IMR-90 (cell line): ENCODE measurements at regions not wholly inside any gene's neighbourhood (a gene's known extent, or its start where the extent isn't known, plus 50 kb on each side); places are given as distances from the start of the nearest gene placed in this dataset.

Experiments
- ATAC-seq: fragments of 200-7000 bp; cut with Tn5 transposase; 2 replicates; pipeline ENCODE4 v1.9.1; 2020; ENCODE audit warnings: low read depth, mild to moderate bottlenecking, moderate library complexity
- BruUV-seq: library from RNA; stranded (reverse); fragments of 400-500 nt; replicated peaks from 2 replicates; lab custom pipeline; 2021; lab: Mats Ljungman, UMichigan
- CTCF ChIA-PET: fragments of 300-600 bp; formaldehyde crosslinking; extraction: SDS; loops from one replicate; lab custom pipeline; 2021; ENCODE audit warnings: antibody characterized with exemption; lab: Yijun Ruan, JAX
- POLR2A ChIA-PET: fragments of 300-600 bp; sonication (Branson Sonifier 250); formaldehyde crosslinking; loops from one replicate; lab custom pipeline; 2022; ENCODE audit warnings: antibody characterized with exemption; ENCODE audit not compliant: unreplicated experiment; lab: Charles Lee
- DNase-seq: peaks from one replicate; pipeline ENCODE4 v3.0.0; 2013
- H2AFZ ChIP-seq: replicated peaks from 2 replicates; pipeline ENCODE3; 2013; ENCODE audit warnings: low read length, mild to moderate bottlenecking; ENCODE audit not compliant: poor library complexity
- H2AK5ac ChIP-seq: 2 replicates; pipeline ENCODE4 v1.6.1; 2013; ENCODE audit warnings: low read depth, low read length, inconsistent platforms
- H2AK9ac ChIP-seq: replicated peaks from 2 replicates; pipeline ENCODE3; 2013; ENCODE audit warnings: mild to moderate bottlenecking, low read depth, low read length, moderate library complexity; ENCODE audit not compliant: poor library complexity
- H2BK120ac ChIP-seq: 2 replicates; pipeline ENCODE4 v1.6.1; 2013; ENCODE audit warnings: low read depth, low read length, inconsistent platforms
- H2BK15ac ChIP-seq: 3 replicates; pipeline ENCODE4 v1.6.1; 2013; ENCODE audit warnings: low read depth, low read length, inconsistent platforms
- H2BK20ac ChIP-seq: 2 replicates; pipeline ENCODE4 v1.6.1; 2013; ENCODE audit warnings: low read depth, mild to moderate bottlenecking, inconsistent platforms, low read length, moderate library complexity
- H2BK5ac ChIP-seq: 2 replicates; pipeline ENCODE4 v1.6.1; 2013; ENCODE audit warnings: mild to moderate bottlenecking, low read depth, low read length, inconsistent platforms; ENCODE audit not compliant: poor library complexity, severe bottlenecking
- H3K14ac ChIP-seq: replicated peaks from 2 replicates; pipeline ENCODE4 v1.6.1; 2013; ENCODE audit warnings: low read depth, low read length, inconsistent platforms
- H3K18ac ChIP-seq: 2 replicates; pipeline ENCODE4 v1.6.1; 2013; ENCODE audit warnings: low read depth, low read length, control low read depth
- H3K23ac ChIP-seq: 2 replicates; pipeline ENCODE4 v1.6.1; 2013; ENCODE audit warnings: low read depth, low read length, inconsistent platforms
- H3K27ac ChIP-seq: 2 replicates; pipeline ENCODE4 v1.5.1; 2013; ENCODE audit warnings: mild to moderate bottlenecking, control low read depth, low read length; ENCODE audit not compliant: insufficient read depth
- H3K27me3 ChIP-seq: 2 replicates; pipeline ENCODE4 v1.6.1; 2013; ENCODE audit warnings: low read length; ENCODE audit not compliant: control insufficient read depth, insufficient read depth
- H3K36me3 ChIP-seq: 2 replicates; pipeline ENCODE4 v1.6.1; 2013; ENCODE audit warnings: low read length, mixed read lengths; ENCODE audit not compliant: control insufficient read depth, insufficient read depth
- H3K4ac ChIP-seq: 2 replicates; pipeline ENCODE4 v1.6.1; 2013; ENCODE audit warnings: low read depth, low read length, inconsistent platforms
- H3K4me1 ChIP-seq: 2 replicates; pipeline ENCODE4 v1.6.1; 2013; ENCODE audit warnings: low read length, mixed read lengths; ENCODE audit not compliant: control insufficient read depth, insufficient read depth
- H3K4me2 ChIP-seq: 2 replicates; pipeline ENCODE4 v1.6.1; 2013; ENCODE audit warnings: low read depth, mild to moderate bottlenecking, control low read depth, low read length, moderate library complexity
- H3K4me3 ChIP-seq: 2 replicates; pipeline ENCODE4 v1.5.1; 2013; ENCODE audit warnings: low read depth, mild to moderate bottlenecking, control low read depth, low read length, moderate library complexity; ENCODE audit not compliant: insufficient read depth
- H3K56ac ChIP-seq: 2 replicates; pipeline ENCODE4 v1.6.1; 2013; ENCODE audit warnings: low read length, inconsistent platforms; ENCODE audit not compliant: insufficient read depth; ENCODE audit errors: extremely low read depth
- H3K79me1 ChIP-seq, 2 experiments: 2 replicates each; pipeline ENCODE4 v1.6.1; 2013; ENCODE audit warnings: low read length in 2 of 2, inconsistent platforms in 1 of 2, low read depth in 1 of 2
- H3K9ac ChIP-seq: 2 replicates; pipeline ENCODE4 v1.6.1; 2013; ENCODE audit warnings: low read depth, low read length, control low read depth
- H3K9me1 ChIP-seq: 2 replicates; pipeline ENCODE4 v1.6.1; 2013; ENCODE audit warnings: low read length, inconsistent platforms; ENCODE audit not compliant: insufficient read depth
- H3K9me3 ChIP-seq: 2 replicates; pipeline ENCODE4 v1.6.1; 2013; ENCODE audit warnings: low read length; ENCODE audit not compliant: control insufficient read depth, insufficient read depth
- H4K20me1 ChIP-seq: 2 replicates; pipeline ENCODE4 v1.6.1; 2013; ENCODE audit warnings: low read length, inconsistent platforms; ENCODE audit not compliant: insufficient read depth
- H4K5ac ChIP-seq: 2 replicates; pipeline ENCODE4 v1.6.1; 2013; ENCODE audit warnings: mild to moderate bottlenecking, low read depth, low read length, control low read depth
- H4K8ac ChIP-seq, 2 experiments: 2 replicates each; pipeline ENCODE4 v1.6.1; 2013; ENCODE audit warnings: low read depth in 2 of 2, low read length in 2 of 2, control low read depth in 1 of 2, inconsistent platforms in 1 of 2
- H4K91ac ChIP-seq: 2 replicates; pipeline ENCODE4 v1.6.1; 2013; ENCODE audit warnings: low read depth, low read length, inconsistent platforms; ENCODE audit not compliant: insufficient read depth
- BHLHE40 ChIP-seq: fragments of 150-350 bp; IDR thresholded peaks from 2 replicates; pipeline ENCODE4 v1.6.1; 2016; ENCODE audit warnings: mild to moderate bottlenecking, low read depth, low read length
- CEBPB ChIP-seq: IDR thresholded peaks from 2 replicates; pipeline ENCODE4 v1.6.1; 2012; ENCODE audit warnings: low read depth, low read length, improper control_type of control experiment
- CHD1 ChIP-seq: IDR thresholded peaks from 2 replicates; pipeline ENCODE4 v1.6.1; 2012; ENCODE audit warnings: low read depth, low read length, improper control_type of control experiment
- CTCF ChIP-seq: conservative IDR thresholded peaks from 2 replicates; pipeline ENCODE4 v1.5.1; 2012; ENCODE audit warnings: mild to moderate bottlenecking, low read depth, low read length, improper control_type of control experiment
- ELK1 ChIP-seq: fragments of 150-350 bp; IDR thresholded peaks from 2 replicates; pipeline ENCODE4 v1.6.1; 2016; ENCODE audit warnings: low read depth, mild to moderate bottlenecking, low read length, moderate library complexity, borderline replicate concordance
- FOS ChIP-seq: fragments of 150-350 bp; IDR thresholded peaks from 2 replicates; pipeline ENCODE4 v1.6.1; 2016; ENCODE audit warnings: low read depth, low read length
- MAFK ChIP-seq: IDR thresholded peaks from 2 replicates; pipeline ENCODE4 v1.6.1; 2012; ENCODE audit warnings: low read depth, low read length, improper control_type of control experiment
- MAZ ChIP-seq: IDR thresholded peaks from 2 replicates; pipeline ENCODE4 v1.6.1; 2012; ENCODE audit warnings: low read depth, mild to moderate bottlenecking, low read length, improper control_type of control experiment, moderate library complexity, borderline replicate concordance
- MXI1 ChIP-seq: IDR thresholded peaks from 2 replicates; pipeline ENCODE4 v1.6.1; 2012; ENCODE audit warnings: low read depth, mild to moderate bottlenecking, low read length, moderate library complexity, borderline replicate concordance
- NFE2L2 ChIP-seq: fragments of 150-350 bp; IDR thresholded peaks from 2 replicates; pipeline ENCODE4 v1.6.1; 2016; ENCODE audit warnings: low read depth, mild to moderate bottlenecking, low read length
- POLR2A ChIP-seq: IDR thresholded peaks from 2 replicates; pipeline ENCODE4 v1.6.1; 2012; ENCODE audit warnings: mild to moderate bottlenecking, low read depth, low read length
- RAD21 ChIP-seq: IDR thresholded peaks from 2 replicates; pipeline ENCODE4 v1.6.1; 2012; ENCODE audit warnings: low read length, improper control_type of control experiment
- RCOR1 ChIP-seq: IDR thresholded peaks from 2 replicates; pipeline ENCODE4 v1.6.1; 2012; ENCODE audit warnings: mild to moderate bottlenecking, low read length, improper control_type of control experiment; ENCODE audit not compliant: insufficient replicate concordance
- RFX5 ChIP-seq: IDR thresholded peaks from 2 replicates; pipeline ENCODE4 v1.8.0; 2012; ENCODE audit warnings: low read depth, mild to moderate bottlenecking, low read length, moderate library complexity
- SMC3 ChIP-seq: fragments of 150-350 bp; IDR thresholded peaks from 2 replicates; pipeline ENCODE4 v1.6.1; 2016; ENCODE audit warnings: low read depth, mild to moderate bottlenecking, antibody characterized with exemption, low read length, moderate library complexity
- USF2 ChIP-seq: fragments of 150-350 bp; IDR thresholded peaks from 2 replicates; pipeline ENCODE4 v1.6.1; 2017; ENCODE audit warnings: mild to moderate bottlenecking, antibody characterized with exemption, low read length, low read depth
- WGBS, 2 experiments: methylation state at CpG; one replicate each; pipeline versions ENCODE4 v1.1.5 to v1.1.7; 2013; ENCODE audit warnings: missing lambda C conversion rate in 2 of 2; ENCODE audit not compliant: insufficient read length in 1 of 2; ENCODE audit errors: extremely low coverage in 2 of 2; 5-methylcytosine and 5-hydroxymethylcytosine counted together
- dilution Hi-C: fragments of 300-500 bp; cut with HindIII; formaldehyde crosslinking; loops from one replicate; pipeline ENCODE4 v1.14.3; 2018; ENCODE audit warnings: low sequenced_read_pairs; ENCODE audit not compliant: unreplicated experiment
- in situ Hi-C: fragments of 300-500 bp; cut with MboI; formaldehyde crosslinking; loops from 3 replicates; pipeline ENCODE4 v1.14.3; 2019; ENCODE audit warnings: low sequenced_read_pairs, inconsistent platforms, mixed read lengths
- intact Hi-C: fragments of 100-400 bp; cut with micrococcal nuclease; formaldehyde crosslinking; loops from 2 replicates; pipeline ENCODE4 v1.10.0; 2022

- ATAC-seq (no peak), DNase-seq (no peak)
- Histone ChIP-seq H3K18ac (no peak overlapping the region), H2BK5ac (no peak overlapping the region), H3K14ac (no peak overlapping the region), H4K8ac (no peak overlapping the region), H2BK120ac (no peak overlapping the region), H3K4me3 (no peak overlapping the region), H2BK15ac (no peak overlapping the region), H3K9ac (no peak overlapping the region), H3K27ac (no peak overlapping the region), H3K9me1 (0 out of 2 replicates have a peak, but pooled peaks cover 4% of the 10 kb centered on the region), H3K56ac (no peak overlapping the region), H3K36me3 (no peaks in the 10 kb centered on the region), H3K79me1 (no peaks in the 10 kb centered on the region), H3K23ac (no peak overlapping the region), H4K5ac (no peak overlapping the region), H3K27me3 (no peaks in the 10 kb centered on the region), H2BK20ac (no peak overlapping the region), H4K91ac (no peak overlapping the region), H3K4ac (no peak overlapping the region), H3K9me3 (no peaks in the 10 kb centered on the region), H4K20me1 (no peaks in the 10 kb centered on the region), H2AK9ac (no peak overlapping the region), H2AK5ac (no peak overlapping the region), H2AFZ (no peak overlapping the region), H3K4me2 (no peak overlapping the region), H3K4me1 (no peaks in the 10 kb centered on the region)
- dilution Hi-C loops, result no loop called here
- TF ChIP-seq RCOR1 (no peak), POLR2A (no peak), NFE2L2 (no peak), BHLHE40 (no peak), RAD21 (no peak), RFX5 (no peak), USF2 (no peak), MXI1 (no peak), FOS (no peak), CHD1 (no peak), ELK1 (no peak), CEBPB (no peak), CTCF (no peak), MAFK (no peak), SMC3 (no peak), MAZ (no peak)
- in situ Hi-C loops, result no loop called here
- 85% methylated on average over 2 of the region's 2 CpGs; no CpG with 5 or more reads in 1 of the 2 experiments for WGBS, 2 experiments
- CTCF ChIA-PET, result no interaction called here
- POLR2A ChIA-PET, result no interaction called here
- no TSS peak for BruUV-seq
- intact Hi-C loops, result no loop called here
These were observed 188.3 kb upstream of the AKR1E2 start for GRCh38 chr10:4637657-4638056.
